CD4-positive, alpha-beta T cell treated with Interleukin-4 for 4 hours (primary cell): ENCODE measurements at regions not wholly inside any gene's neighbourhood (a gene's known extent, or its start where the extent isn't known, plus 50 kb on each side); places are given as distances from the start of the nearest gene placed in this dataset.

Source experiments
- DNase-seq: peaks from one replicate; pipeline ENCODE4 v3.0.0-alpha.2; 2020

DNA sequence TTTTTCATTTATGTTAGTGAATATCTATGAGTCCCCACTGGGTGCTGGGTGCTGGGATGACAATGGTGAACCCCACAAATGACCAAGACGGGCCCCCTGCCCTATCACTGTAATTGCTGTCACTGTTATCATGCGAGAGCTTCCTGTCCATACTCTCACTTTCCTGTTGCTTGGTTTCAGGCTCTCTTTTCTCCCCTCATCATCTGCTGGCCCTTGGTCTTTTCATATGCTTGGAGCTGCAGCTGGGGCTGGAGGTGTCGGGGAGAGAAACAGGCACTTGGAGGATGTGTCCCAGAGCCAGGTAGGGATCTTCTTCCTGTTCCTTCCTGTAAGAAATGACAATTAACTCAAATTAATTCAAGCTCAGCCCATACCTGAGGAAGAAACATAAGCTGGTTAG is 348.0 kb downstream of the PTPRU start:
- DNase-seq: no peak

GRCh38 chr1:29583727-29584126 is 347.4 kb downstream of the PTPRU start:
- no peak for DNase-seq

- no peak for DNase-seq
Observed at GRCh38 chr1:29581256-29581655, 344.9 kb downstream of the PTPRU start.

DNA sequence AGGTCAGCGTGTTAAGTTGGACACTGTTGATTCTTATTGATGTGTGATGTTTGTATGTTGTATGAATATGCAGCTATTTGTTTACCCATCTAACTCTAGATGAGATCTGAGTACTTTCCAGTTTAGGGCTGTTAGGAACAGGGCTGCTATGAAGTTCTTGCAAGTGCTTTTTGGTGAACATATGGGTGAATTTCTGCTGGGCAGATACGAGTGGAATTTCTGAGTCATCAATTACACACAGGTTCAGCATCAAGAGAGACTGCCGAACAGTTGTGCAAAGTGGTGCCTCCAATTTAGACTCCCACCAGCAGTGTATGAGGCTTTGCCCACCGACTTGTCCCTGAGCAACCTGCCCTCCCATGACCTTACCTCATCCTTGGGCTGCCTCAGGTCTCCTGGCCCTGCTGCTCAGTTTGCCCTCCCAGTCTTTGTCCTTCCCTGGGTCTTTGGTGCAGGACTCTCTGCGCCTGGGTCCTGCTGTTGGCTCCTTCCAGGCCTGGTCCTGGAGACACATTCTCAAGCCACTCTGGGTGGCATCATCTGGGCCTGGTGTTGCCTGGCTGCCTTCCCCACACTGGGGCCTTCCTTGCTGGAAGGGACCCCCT is 343.6 kb downstream of the PTPRU start:
- no peak for DNase-seq

- DNase-seq: no peak
Observed at GRCh38 chr1:29577512-29577911, 341.2 kb downstream of the PTPRU start.

GRCh38 chr1:29576510-29576909 is 340.2 kb downstream of the PTPRU start:
- DNase-seq: no peak

DNA sequence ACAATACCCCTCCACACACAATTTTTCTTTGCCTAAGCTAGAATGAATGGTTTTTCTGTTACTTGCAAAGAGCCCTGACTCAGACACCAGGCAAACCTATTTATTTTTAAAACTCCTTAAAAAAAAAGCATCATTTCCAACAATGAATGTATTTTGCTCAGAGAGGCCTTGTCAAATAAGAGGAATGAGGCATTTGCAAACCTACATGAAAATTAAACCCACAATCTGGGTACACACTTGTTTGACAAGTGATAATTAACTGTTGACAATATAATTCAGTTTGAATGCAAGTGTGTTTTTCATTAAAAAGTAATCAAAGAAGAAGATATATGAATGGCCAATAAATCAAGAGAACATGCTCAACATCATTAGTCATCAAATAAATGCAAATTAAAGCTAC is 339.5 kb downstream of the PTPRU start:
- no peak for DNase-seq

DNA sequence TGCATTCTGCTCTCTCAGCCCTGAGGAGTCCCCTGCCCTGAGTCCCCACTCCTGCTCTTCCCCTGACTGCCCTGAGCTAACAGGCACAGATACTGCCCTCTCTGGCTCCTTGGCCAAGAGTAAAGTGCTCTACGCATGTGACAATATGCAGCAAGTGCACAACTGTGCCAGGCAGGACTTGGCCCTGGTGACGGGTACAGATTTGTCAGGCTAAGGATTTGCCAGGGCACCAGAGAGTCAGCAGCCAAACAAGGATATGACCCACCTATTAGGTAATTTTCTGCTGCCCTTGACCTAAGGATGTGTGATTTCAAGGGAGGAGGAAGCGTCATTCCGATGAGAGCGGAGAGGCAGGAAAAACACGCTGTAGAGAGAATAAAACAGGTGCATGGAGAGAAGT is 339.0 kb downstream of the PTPRU start:
- DNase-seq: no peak

DNA sequence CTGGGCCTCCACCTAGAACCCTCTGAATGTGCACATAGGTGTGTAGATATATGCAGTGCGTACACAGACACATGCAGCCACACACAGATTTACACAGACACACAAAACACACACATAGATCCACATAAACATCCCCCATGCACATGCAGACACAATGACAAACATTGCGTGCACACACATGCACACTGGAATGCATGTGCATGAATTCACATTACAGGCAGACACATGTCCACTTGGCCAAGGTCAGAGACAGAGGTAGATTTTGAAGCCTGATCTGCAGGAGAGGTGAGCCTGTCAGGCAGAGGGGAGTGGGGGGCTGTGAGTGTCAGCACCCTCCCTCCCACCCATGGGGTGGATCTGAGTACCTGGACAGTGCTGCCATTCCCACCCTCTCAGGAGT is 338.5 kb downstream of the PTPRU start:
- no peak for DNase-seq

- no peak for DNase-seq
Observed at GRCh38 chr1:29569971-29570634, 333.8 kb downstream of the PTPRU start.

DNA sequence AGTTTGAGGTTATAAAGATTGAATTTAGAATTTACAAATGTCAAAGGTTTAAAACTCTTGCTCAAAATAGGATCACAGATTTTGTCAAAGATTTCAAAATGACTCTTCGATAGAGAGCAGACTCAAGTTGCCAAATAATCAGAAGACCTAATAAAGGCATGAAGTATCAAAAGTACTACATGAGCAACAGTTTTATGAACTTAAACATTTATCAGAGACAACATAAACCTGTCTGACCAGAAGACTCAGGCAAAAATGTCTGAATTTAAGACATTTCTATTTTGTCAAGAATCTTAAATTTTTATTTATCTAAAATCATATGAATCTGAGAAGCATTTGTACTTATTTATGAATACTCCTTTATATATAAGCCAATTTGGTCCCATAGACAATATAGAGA is 330.9 kb downstream of the PTPRU start:
- DNase-seq: no peak

DNA sequence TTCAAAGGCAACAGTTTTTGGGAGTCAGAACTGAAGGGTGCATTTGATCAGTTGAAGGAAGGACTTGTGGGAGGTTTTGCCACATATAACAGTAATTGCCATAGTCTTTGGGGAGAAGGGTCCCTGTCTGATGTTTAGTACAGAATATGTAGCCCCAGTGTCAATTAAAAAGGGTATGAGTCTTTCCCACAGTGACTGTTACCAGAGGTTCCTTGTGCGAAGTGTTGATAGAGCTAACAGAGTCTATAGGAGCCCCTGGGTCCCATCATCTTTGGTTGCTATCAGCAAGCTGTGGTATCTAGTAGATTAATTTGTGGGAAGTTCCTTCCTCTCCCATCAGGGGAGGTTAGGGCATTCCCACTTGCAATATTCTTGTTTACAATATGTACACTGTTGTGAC is 329.2 kb downstream of the PTPRU start:
- no peak for DNase-seq

GRCh38 chr1:29563571-29563970 is 327.2 kb downstream of the PTPRU start:
- DNase-seq: no peak

DNA sequence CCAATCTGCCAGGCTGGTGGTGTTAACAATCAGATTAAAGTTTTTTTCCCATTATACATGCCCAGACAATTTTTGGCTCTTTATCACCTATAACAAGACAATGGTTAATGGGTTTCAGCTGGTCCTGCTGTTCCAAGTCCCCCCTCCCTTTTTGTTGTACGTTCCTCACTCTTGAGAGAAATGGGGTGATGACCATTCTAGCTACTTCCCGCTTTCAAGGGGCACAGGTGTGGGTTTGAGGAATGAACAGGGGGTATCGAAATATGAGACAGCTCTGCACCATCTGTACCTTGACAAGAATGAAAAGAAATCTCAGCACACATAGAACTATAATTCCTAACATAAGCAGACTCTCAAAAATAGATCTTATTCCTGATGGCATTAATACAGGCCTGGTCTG is 326.8 kb downstream of the PTPRU start:
- DNase-seq: no peak

DNA sequence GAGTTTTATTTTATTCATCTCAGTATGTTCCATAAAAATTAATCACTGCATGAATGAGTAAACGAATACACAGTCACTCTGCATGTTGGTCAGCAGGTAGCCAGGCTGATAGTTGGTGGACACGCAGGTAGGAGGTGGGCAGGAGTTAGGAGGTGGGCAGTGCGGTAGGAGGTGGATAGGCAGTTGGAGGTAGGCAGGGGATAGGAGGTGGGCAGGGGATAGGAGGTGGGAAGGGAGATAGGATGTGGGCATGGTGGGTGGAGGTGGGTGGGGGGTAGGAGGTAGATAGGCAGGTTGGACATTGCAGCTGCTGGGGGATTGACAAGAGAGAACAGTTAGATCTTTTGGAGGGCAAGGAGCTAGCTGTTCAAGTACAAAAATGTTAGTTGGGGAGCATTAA is 322.7 kb downstream of the PTPRU start:
- DNase-seq: no peak

DNA sequence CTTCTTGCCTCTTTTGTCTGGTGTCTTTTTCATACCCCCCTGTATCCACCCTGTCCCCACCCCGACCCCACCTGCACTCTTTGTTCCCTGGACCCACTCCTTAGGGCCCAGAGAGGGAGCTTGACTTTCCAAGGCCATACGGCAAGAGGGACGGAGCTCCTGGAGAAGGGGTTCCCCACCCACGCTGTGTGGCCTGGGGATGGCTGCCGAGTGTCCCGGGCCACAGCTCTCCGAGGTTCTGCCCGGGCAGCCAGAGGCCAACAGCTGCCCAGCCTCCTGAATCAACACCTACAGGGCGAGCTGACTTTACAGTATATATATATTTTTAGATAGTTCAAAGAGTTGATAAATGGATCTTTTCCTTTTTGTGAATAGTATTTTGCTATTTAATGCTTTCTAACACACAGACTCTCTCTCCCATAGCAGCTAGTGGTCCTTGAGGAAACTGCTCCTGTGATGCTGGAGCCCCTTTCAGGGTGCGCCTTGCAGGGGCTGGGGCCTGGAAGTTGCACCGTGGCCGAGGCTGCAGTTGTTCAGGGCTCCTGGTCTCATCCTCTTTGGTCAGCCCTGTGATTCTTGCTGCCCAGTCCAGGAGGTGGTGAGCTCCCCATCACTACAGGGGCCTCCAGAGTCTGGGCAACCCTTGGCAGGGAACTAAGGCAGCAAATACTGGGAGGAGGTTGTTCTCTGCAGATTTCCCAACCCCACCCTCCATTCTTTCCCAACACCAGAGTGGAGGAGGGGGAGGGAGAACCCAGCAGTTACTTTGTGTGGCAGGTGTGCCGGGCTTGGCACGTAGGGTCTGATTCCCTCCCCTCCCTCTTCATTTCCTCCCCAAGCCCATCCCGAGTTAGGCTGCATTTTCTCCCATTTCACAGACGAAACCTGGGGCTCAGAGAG is 321.6 kb downstream of the PTPRU start:
- DNase-seq: no peak

DNA sequence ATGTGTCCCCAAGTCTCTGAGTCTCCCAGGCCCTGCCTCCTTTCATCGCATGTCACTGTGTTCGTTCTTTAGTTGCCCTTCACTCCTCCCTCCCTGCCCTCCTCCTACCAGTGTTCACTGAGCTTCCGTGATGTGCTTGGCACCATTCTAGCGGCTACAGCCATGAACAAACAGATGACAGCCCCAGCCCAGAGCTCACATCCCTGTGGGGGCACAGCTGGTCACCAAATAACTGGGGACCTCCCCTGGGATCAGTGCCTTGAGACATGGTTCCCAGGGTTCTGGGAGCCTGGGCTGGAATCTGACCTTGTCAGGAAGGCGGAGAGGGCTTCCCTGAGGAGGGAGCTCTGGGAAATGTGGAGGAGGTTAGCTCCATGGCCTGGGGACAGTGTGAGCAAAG is 320.7 kb downstream of the PTPRU start:
- no peak for DNase-seq

GRCh38 chr1:29556657-29557056 is 320.3 kb downstream of the PTPRU start:
- no peak for DNase-seq

DNA sequence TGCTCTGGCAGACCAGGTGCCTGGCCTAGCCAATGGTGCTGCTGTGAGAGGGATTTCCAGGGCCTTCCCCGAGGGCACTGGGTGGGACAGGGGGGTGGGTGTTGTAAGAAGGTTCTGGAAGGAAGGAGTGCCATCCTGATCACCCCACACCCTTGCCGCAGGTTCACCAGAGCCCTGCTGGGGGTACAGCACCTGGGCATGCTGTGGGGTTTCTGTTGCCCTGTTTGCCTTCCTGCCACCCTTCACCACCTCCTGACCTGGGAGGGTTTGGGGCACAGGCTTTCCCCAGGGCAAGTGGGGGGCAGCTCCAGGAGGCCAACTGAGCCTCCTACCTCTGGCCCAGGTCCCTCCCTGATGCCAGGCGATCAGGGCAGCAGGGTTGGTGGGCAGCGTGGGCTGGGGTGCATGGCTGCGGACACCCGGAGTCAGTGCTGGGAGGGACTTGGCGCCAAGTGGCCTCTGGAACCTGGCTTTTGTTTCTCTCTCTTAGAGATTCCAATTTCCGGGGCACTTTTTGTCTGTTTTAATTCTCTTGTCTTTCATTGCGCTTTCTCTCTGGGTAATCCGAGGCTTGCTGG is 318.8 kb downstream of the PTPRU start:
- no peak for DNase-seq

- no peak for DNase-seq
Observed at GRCh38 chr1:29554208-29554778, 318.0 kb downstream of the PTPRU start.

DNA sequence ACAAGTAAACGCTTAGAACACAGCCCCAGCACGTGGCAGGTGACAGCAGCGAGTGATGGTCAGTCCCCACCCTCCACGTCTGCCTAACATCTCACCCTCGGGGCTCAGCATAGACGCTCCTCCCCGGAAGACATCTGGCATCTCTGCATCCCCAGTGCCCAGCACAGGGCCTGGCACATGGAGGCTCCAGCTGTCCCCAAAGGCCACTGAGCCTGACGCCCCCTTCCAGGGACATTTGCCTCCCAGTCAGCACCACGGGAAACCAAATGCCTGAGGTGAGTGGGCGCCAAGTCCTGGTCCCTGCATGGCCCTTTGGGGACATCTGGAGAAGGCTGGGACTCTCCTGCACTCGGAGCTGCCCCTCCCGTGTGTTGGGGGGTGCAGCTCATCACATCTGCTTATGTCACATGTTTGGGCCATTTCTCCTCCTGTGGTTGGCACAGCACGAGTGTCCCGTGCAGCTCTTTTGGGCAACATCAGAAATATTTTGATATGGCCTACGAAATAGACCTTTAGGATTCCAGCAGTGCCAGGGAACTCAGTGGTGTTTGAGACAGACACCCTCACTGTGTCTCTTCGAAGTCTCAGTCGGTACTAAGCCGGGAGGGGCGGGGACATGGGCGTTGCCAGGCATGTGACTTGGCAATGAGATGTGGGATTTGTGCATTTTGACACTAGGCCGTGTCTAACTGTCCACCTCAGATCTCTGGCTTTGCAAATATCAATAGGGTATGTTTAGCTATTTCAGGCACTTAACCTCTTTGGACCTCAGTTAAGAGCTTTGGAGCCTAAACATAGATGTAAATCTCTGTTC is 315.0 kb downstream of the PTPRU start:
- DNase-seq: no peak

DNA sequence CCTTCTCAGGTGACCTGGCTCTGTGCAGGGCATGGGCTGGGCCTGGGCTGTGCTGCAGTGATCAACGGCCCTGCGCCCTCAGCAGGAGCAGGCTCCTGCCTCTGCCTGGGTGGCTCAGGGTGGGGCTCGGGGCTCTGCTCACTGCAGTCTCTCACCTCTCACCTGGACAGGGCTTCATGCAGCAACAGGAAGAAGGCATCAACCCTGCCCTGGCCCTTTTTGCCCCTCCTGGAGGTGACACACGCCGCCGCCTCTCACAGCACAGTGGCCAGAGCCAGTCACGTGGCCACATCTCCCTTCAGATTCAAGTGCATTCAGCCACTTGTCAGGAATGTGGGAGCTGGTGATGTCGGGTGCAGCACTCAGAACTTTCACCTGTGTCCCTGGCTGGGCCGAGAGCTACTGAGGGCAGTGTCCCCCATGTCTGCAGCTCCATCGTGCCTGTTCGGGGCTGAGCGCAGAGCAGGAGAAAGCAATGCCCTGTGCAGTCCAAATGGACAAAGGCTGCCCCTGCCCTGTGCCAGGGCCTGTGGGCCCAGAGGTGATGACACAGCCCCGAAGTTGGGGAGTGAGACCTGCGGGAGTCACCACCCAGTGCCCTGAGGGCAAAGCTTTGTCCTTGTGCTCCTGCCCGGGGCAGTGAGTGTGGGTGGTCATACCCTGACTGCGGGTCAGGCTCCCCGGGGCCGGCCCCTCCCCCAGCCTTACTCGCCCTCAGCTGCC is 314.0 kb downstream of the PTPRU start:
- DNase-seq: no peak
